Fibroblast of lung (primary cell): ENCODE measurements at regions not wholly inside any gene's neighbourhood (a gene's known extent, or its start where the extent isn't known, plus 50 kb on each side); places are given as distances from the start of the nearest gene placed in this dataset.

Experiments
- DNase-seq, 2 donors: peaks; one replicate each; pipeline versions ENCODE4 v3.0.0 to v3.0.0-alpha.2; 2010; ENCODE audit warnings: low read depth in 2 of 2
- H2AFZ ChIP-seq: 2 replicates; pipeline ENCODE4 v1.5.1; 2012; ENCODE audit warnings: low read length, control low read depth, inconsistent platforms
- H3K27ac ChIP-seq: 2 replicates; pipeline ENCODE4 v1.5.1; 2011; ENCODE audit warnings: low read length, control low read depth; ENCODE audit not compliant: insufficient read depth
- H3K27me3 ChIP-seq: 2 replicates; pipeline ENCODE4 v1.5.1; 2011; ENCODE audit warnings: mild to moderate bottlenecking, low read length; ENCODE audit not compliant: control insufficient read depth, insufficient read depth
- H3K36me3 ChIP-seq: 2 replicates; pipeline ENCODE4 v1.5.1; 2011; ENCODE audit warnings: low read length; ENCODE audit not compliant: control insufficient read depth, insufficient read depth
- H3K4me1 ChIP-seq: 2 replicates; pipeline ENCODE4 v1.5.1; 2011; ENCODE audit warnings: low read length; ENCODE audit not compliant: control insufficient read depth, insufficient read depth; ENCODE audit errors: extremely low read depth
- H3K4me2 ChIP-seq: 2 replicates; pipeline ENCODE4 v1.5.1; 2011; ENCODE audit warnings: low read length, control low read depth; ENCODE audit not compliant: insufficient read depth; ENCODE audit errors: extremely low read depth
- H3K4me3 ChIP-seq, 4 experiments: fragments of 200-600 bp in 1 of 4; sonication (generic) in 1 of 4; replicated peaks in 1 of 4; 2 replicates each; pipeline ENCODE4 v1.5.1; 2011 to 2016; ENCODE audit warnings: low read length in 4 of 4, low read depth in 3 of 4, mild to moderate bottlenecking in 3 of 4, control low read depth in 2 of 4, inconsistent platforms in 1 of 4, mixed read lengths in 1 of 4; ENCODE audit not compliant: insufficient read depth in 1 of 4; ENCODE audit errors: control extremely low read depth in 1 of 4
- H3K79me2 ChIP-seq: 2 replicates; pipeline ENCODE4 v1.5.1; 2012; ENCODE audit warnings: mild to moderate bottlenecking, low read length, inconsistent platforms; ENCODE audit not compliant: control insufficient read depth, insufficient read depth
- H3K9ac ChIP-seq: 2 replicates; pipeline ENCODE4 v1.5.1; 2011; ENCODE audit warnings: mild to moderate bottlenecking, low read length, control low read depth; ENCODE audit not compliant: insufficient read depth
- H3K9me3 ChIP-seq: 2 replicates; pipeline ENCODE4 v1.5.1; 2012; ENCODE audit warnings: low read depth, low read length; ENCODE audit not compliant: control insufficient read depth, insufficient read depth
- H4K20me1 ChIP-seq: 2 replicates; pipeline ENCODE4 v1.5.1; 2011; ENCODE audit warnings: low read length; ENCODE audit not compliant: control insufficient read depth, insufficient read depth; ENCODE audit errors: extremely low read depth
- EZH2 ChIP-seq: IDR thresholded peaks from 2 replicates; pipeline ENCODE4 v1.5.1; 2012; ENCODE audit warnings: low read length, control low read depth, mild to moderate bottlenecking; ENCODE audit errors: missing control alignments
- TF ChIP-seq, protein P1 (sequence below), 2 donors: IDR thresholded peaks in 1 of 2; conservative IDR thresholded peaks in 1 of 2; 1 replicate in 1 of 2; 2 replicates in 1 of 2; pipeline ENCODE4 v1.5.1; 2011 to 2012; ENCODE audit warnings: low read length in 2 of 2, control low read depth in 1 of 2, inconsistent platforms in 1 of 2, low read depth in 1 of 2, mild to moderate bottlenecking in 1 of 2

DNA sequence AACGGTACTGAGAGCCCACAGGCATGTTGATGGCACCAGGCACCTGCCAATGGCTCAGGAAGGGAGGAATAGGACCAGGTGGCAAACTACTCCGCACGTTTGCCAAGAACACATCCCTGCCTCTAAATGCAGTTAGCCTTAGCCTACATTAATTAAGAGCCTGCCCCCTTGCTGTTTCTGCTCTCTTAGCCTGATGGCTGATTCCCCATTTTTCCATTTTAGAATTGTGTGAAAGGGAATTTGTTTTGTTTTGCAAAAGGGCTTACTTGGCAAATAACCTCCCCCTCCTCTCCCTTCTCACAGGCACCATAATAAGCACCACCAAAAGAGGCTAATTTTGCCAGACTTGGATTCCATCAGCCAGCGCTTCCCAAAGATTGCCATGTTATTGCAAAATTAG lies 1203.2 kb downstream of the SORCS3 start:
- Histone ChIP-seq H3K4me1 (no peaks in the 10 kb centered on the region), H3K27ac (no peak overlapping the region), H3K36me3 (no peaks in the 10 kb centered on the region), H4K20me1 (no peaks in the 10 kb centered on the region), H3K4me2 (no peak overlapping the region), H3K9ac (no peak overlapping the region), H3K27me3 (no peaks in the 10 kb centered on the region), H3K79me2 (no peaks in the 10 kb centered on the region), H2AFZ (no peak overlapping the region), H3K4me3 (no peak overlapping the region), H3K9me3 (no peaks in the 10 kb centered on the region)
- no peak for DNase-seq
- TF ChIP-seq, protein P1, sequence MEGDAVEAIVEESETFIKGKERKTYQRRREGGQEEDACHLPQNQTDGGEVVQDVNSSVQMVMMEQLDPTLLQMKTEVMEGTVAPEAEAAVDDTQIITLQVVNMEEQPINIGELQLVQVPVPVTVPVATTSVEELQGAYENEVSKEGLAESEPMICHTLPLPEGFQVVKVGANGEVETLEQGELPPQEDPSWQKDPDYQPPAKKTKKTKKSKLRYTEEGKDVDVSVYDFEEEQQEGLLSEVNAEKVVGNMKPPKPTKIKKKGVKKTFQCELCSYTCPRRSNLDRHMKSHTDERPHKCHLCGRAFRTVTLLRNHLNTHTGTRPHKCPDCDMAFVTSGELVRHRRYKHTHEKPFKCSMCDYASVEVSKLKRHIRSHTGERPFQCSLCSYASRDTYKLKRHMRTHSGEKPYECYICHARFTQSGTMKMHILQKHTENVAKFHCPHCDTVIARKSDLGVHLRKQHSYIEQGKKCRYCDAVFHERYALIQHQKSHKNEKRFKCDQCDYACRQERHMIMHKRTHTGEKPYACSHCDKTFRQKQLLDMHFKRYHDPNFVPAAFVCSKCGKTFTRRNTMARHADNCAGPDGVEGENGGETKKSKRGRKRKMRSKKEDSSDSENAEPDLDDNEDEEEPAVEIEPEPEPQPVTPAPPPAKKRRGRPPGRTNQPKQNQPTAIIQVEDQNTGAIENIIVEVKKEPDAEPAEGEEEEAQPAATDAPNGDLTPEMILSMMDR (conservative IDR thresholded peaks at IDR 0.05 in 1 of 2, IDR thresholded peaks at IDR 0.05 in 1 of 2; ENCODE audit: low read depth in 1 of 2, low read length in 2 of 2) = no peak
- no peak for TF ChIP-seq EZH2

DNA sequence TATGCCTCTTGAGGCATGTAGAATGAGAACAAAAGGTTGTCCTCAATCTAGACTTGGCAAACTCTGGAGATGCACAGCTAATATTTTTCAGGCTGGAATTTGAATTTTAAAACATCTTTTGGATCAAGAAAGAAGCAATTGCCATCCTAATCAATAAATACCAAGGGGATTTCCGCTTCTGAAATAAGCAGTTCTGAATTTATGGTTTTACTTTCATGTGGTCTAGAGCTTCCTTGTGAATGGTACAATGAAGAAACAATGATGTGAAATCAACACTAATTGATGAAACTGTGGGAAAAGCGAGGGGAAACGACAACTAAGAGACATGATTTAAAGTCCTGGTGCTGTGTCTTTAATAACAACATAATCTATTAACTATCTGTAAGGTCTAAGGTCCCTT lies 1202.7 kb downstream of the SORCS3 start:
- H3K9ac ChIP-seq = no peak overlapping the region

DNA sequence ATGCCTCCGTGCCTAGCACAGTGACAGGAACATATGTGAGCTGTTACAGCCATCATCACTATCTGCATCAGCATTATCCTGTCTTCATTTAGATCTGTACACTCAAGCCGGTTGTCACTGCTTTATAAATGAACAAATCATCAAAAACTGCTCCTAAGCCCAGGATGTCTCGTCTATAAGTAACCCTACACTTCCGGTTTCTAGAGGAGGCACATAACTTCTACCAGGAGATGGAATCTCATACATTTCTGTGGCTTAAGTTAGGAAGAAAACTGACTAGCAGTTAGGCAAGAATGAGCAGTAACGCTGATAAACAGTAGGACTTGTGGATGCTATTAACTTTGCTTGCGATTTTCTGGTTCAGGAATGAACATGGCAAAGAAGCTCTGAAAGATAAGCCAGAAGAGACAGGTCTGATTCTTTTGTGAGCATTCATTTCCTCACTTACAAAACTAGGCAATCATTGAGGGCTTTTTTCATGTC lies 1199.2 kb downstream of the SORCS3 start:
- Histone ChIP-seq H3K36me3 (no peaks in the 10 kb centered on the region), H3K4me2 (no peak overlapping the region), H2AFZ (no peak overlapping the region), H3K27me3 (no peaks in the 10 kb centered on the region), H3K27ac (no peak overlapping the region), H3K4me1 (no peaks in the 10 kb centered on the region), H3K79me2 (no peaks in the 10 kb centered on the region), H3K9me3 (no peaks in the 10 kb centered on the region), H3K9ac (no peak overlapping the region), H4K20me1 (no peaks in the 10 kb centered on the region), H3K4me3 (no peak overlapping the region)
- no peak for TF ChIP-seq EZH2
- TF ChIP-seq, protein P1 (conservative IDR thresholded peaks at IDR 0.05 in 1 of 2, IDR thresholded peaks at IDR 0.05 in 1 of 2; ENCODE audit: low read depth in 1 of 2, low read length in 2 of 2) = no peak
- DNase-seq = peak in 1 of 2 donors; percentile 13

More for the DNA sequence above, 1202.7 kb downstream of the SORCS3 start:
- H3K27me3 ChIP-seq = no peaks in the 10 kb centered on the region
- no peaks in the 10 kb centered on the region for H3K9me3 ChIP-seq
- no peaks in the 10 kb centered on the region for H3K36me3 ChIP-seq
- no peak overlapping the region for H2AFZ ChIP-seq
- H3K4me2 ChIP-seq = no peak overlapping the region
- DNase-seq = no peak
- no peaks in the 10 kb centered on the region for H3K4me1 ChIP-seq
- H3K27ac ChIP-seq = no peak overlapping the region
- no peak overlapping the region for H3K4me3 ChIP-seq
- H3K79me2 ChIP-seq = no peaks in the 10 kb centered on the region
- TF ChIP-seq EZH2 = no peak
- TF ChIP-seq, protein P1 (conservative IDR thresholded peaks at IDR 0.05 in 1 of 2, IDR thresholded peaks at IDR 0.05 in 1 of 2; ENCODE audit: low read depth in 1 of 2, low read length in 2 of 2) = no peak
- no peaks in the 10 kb centered on the region for H4K20me1 ChIP-seq
